AG09309 (cell line): ENCODE measurements at regions not wholly inside any gene's neighbourhood (a gene's known extent, or its start where the extent isn't known, plus 50 kb on each side); places are given as distances from the start of the nearest gene placed in this dataset.

ENCODE experiments used
- DNase-seq: peaks from one replicate; pipeline ENCODE4 v3.0.0-alpha.2; 2010; ENCODE audit warnings: low read depth
- H3K4me3 ChIP-seq: 2 replicates; pipeline ENCODE4 v1.5.1; 2011; ENCODE audit warnings: mild to moderate bottlenecking, low read depth, low read length, moderate library complexity; ENCODE audit not compliant: control insufficient read depth
- TF ChIP-seq, protein P1 (sequence below): IDR thresholded peaks from 2 replicates; pipeline ENCODE4 v1.5.1; 2011; ENCODE audit warnings: mild to moderate bottlenecking, low read depth, low read length, inconsistent platforms; ENCODE audit not compliant: insufficient read depth, control insufficient read depth; ENCODE audit errors: missing control alignments

DNA sequence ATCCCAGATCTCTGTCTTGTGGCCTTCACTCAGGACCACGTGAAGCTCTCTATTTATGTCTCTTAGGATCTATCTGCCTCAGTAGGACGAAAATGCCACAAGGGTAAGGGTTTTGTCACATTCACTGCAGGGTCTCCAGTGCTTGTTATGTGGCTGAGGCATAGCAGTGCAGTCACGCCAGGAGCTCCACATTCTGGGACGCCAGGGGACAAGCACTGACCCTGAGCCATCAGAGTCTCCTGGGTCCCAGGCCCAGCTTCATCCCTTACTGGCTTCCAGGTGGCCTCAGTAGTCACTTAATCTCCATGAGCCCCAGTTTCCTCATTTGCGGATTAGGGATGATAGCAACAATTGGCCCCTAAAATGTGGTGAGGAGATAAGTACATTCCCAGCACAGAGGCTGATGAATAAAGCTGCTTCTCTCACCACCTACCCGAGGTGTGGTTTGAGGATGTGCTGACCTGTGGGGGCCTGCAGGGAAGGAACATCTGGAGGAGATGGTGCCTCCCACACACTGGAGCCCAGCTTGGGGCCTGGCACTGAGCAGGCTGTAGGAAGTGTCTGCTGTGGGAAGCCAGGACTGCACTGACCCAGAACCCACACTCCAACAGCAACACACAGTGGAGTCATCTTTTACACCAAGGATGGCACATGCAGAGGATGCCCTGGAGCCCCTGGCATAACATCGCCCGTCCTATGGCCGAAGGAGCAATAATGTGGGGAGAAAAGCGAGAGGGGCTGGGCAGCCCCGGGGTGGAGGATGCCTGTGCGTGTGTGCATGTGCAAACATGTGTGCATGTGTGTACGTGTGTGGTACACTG lies 93.2 kb upstream of the IQSEC1 start:
- no peak for DNase-seq
- TF ChIP-seq, protein P1, sequence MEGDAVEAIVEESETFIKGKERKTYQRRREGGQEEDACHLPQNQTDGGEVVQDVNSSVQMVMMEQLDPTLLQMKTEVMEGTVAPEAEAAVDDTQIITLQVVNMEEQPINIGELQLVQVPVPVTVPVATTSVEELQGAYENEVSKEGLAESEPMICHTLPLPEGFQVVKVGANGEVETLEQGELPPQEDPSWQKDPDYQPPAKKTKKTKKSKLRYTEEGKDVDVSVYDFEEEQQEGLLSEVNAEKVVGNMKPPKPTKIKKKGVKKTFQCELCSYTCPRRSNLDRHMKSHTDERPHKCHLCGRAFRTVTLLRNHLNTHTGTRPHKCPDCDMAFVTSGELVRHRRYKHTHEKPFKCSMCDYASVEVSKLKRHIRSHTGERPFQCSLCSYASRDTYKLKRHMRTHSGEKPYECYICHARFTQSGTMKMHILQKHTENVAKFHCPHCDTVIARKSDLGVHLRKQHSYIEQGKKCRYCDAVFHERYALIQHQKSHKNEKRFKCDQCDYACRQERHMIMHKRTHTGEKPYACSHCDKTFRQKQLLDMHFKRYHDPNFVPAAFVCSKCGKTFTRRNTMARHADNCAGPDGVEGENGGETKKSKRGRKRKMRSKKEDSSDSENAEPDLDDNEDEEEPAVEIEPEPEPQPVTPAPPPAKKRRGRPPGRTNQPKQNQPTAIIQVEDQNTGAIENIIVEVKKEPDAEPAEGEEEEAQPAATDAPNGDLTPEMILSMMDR = no peak
- no peak overlapping the region for H3K4me3 ChIP-seq

DNA sequence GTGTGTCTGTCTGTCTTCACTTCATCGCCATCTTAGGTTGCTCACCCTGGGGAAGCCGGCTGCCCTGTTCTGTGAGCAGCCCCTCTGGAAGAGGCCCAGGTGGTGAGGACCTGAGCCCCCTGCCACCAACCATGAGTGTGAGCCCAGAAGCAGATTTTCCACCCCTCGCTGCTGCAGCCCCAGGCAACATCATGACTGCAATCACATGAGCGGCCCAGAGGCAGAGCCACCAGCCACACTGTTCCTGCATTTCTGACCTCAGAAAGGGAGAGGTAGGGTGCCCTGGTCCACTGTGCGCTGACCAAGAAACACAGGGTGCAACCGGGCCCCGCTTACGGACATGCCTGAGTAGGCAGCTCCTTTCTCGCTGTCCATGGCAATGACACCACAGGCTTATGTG lies 92.3 kb upstream of the IQSEC1 start:
- TF ChIP-seq, protein P1 = no peak
- DNase-seq = no peak
- no peak overlapping the region for H3K4me3 ChIP-seq

DNA sequence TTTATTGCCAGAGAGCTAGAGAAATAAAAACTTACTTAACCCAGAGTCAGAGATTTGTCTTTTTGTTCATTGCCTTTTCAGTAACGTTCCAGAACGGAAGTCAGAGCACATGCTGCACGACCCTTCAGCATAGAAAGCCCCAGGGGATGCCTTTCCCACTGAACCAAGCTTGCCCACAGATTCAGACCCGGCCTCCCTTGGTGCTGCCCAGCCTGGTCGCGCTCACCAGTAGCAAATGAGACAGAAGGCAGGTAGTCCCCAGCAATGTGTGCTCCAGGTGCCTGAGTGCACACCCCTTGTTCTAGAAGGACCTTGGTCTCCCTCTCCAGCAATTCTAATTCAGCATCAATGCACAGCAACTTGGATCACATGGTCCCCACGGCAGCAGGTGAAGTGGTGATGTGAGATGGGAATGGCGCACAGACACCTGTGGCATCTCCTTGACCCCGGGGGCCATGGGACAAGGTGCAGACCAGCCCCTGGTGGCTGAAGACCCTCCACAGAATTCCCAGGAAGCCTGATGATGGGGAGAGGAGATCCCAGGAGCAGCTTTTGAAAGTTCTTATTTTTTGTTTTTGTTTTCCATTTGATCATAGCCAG lies 91.8 kb upstream of the IQSEC1 start:
- no peak for DNase-seq
- TF ChIP-seq, protein P1 = no peak
- H3K4me3 ChIP-seq = no peak overlapping the region

DNA sequence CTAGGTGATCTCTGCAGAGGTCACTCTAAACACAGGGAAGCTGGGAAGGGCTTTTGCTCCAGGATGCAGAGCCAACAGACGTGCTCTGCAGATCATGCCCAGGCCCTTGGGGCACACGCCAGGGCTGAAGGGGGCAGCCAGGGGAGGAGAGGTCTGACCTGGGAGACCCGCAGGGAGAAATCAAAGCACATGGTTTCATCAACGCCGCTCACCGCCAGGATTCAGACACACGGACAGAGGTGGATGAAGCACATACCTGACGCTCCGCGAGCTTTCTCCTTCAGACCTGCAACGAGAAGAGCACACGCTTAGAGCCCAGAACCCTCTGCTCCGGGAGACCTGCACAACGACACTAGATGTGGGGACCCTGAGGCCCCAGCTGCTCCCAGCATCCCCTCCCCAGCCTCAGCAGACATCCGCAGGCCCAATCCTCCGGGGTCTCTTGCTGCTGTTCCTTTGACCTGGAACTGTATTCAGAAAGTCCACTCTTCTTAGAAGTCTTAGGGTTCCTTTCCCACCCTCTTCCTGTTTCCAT lies 90.7 kb upstream of the IQSEC1 start:
- TF ChIP-seq, protein P1 = no peak
- H3K4me3 ChIP-seq = no peak overlapping the region
- no peak for DNase-seq

DNA sequence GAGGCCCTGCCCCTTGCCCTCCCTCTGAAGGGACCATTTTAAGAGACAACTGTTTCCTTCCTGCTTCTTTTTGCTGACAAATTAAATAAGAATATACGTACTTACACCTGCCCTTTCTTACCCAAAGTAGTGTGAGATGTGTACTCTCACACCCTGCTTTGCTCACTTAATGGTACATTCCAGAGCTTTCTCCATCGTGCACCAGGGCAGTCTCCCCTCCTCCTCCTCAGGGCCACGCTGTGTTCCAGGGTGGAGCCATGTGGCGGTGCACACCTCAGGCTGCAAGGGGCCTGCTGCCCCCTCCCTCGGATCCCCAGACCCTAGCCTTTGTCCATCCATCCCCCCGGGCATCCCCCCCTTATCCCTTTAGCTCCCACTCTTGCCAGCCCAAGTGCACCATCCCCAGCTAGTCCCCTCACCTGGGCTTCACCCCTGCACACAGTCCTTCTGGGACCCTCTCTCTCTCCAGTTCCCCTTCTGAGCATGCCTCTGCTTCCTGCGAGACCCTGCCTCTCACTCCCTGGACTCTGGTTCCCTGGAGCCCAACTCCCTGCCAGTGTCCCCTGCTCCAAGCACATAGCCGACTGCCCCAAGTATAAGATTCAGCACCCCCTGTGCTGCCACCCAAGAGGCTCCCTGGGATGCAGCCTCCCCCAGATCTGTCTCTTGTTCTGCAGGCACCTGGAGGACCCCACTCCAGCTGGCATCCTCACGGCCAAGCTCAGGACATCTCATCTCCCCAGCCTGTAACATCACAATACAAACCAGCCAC lies 89.5 kb upstream of the IQSEC1 start:
- TF ChIP-seq, protein P1 = no peak
- no peak for DNase-seq
- no peak overlapping the region for H3K4me3 ChIP-seq

DNA sequence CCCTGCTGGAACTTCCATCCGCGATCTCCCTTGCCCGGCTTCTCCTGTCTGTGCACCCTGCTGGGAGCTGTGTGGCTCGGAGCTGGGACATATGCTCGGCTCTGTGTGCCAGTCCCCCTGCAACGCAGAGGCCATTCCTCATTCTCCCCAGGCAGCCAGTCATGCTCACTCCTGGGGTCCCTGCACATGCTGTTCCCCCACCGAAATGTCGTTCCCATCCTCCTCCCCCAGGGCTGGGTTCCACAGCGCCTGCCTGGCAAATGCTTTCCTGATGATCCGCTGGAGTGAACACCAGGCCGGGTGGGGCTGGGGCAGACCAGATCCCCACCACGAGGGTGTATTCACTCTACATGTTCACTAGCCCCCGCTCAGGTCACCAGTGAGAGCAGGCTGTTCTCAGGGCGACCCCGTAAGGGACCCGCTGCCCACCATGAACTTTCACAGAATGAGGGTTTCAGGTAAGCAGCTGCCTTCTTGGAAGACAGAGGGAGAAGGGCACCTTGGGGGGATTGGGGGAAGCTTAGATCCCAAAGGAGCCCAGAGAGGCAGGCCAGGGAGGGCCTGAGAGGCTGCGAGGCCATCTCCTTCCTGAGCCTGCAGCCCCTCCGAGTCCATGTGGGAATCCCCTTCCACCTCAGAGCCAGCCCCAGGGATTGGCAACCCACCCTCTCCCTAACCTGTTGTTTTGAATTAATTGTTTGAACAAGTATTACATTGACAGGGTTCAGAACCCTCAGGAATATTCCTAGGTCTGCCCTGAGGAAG lies 88.7 kb upstream of the IQSEC1 start:
- TF ChIP-seq, protein P1 = no peak
- no peak overlapping the region for H3K4me3 ChIP-seq
- DNase-seq = no peak
